AG04449 (cell line): ENCODE measurements at regions not wholly inside any gene's neighbourhood (a gene's known extent, or its start where the extent isn't known, plus 50 kb on each side); places are given as distances from the start of the nearest gene placed in this dataset.
"Not testable (repeated sequence)": the region's sequence is repeated elsewhere in the genome, so short reads cannot be mapped to it uniquely, and the experiment has no call there.

Experiments used
- CTCF ChIA-PET: fragments of 350-600 bp; formaldehyde crosslinking; extraction: SDS; loops from one replicate; lab custom pipeline; 2021; ENCODE audit warnings: antibody characterized with exemption; lab: Yijun Ruan, JAX
- POLR2A ChIA-PET: fragments of 400-600, 350-600 bp; formaldehyde crosslinking; extraction: SDS; loops from one replicate; lab custom pipeline; 2020; ENCODE audit warnings: antibody characterized with exemption, inconsistent platforms; lab: Yijun Ruan, JAX
- DNase-seq: peaks from one replicate; pipeline ENCODE4 v3.0.0-alpha.2; 2010; ENCODE audit warnings: low read depth, low spot score
- H3K4me3 ChIP-seq: 2 replicates; pipeline ENCODE4 v1.5.1; 2011; ENCODE audit warnings: low read depth, mild to moderate bottlenecking, control low read depth, low read length
- CTCF ChIP-seq: IDR thresholded peaks from one replicate; pipeline ENCODE4 v1.5.1; 2011; ENCODE audit warnings: mild to moderate bottlenecking, moderate library complexity, low read length, control low read depth, inconsistent platforms; ENCODE audit not compliant: insufficient read depth; ENCODE audit errors: missing control alignments

DNA sequence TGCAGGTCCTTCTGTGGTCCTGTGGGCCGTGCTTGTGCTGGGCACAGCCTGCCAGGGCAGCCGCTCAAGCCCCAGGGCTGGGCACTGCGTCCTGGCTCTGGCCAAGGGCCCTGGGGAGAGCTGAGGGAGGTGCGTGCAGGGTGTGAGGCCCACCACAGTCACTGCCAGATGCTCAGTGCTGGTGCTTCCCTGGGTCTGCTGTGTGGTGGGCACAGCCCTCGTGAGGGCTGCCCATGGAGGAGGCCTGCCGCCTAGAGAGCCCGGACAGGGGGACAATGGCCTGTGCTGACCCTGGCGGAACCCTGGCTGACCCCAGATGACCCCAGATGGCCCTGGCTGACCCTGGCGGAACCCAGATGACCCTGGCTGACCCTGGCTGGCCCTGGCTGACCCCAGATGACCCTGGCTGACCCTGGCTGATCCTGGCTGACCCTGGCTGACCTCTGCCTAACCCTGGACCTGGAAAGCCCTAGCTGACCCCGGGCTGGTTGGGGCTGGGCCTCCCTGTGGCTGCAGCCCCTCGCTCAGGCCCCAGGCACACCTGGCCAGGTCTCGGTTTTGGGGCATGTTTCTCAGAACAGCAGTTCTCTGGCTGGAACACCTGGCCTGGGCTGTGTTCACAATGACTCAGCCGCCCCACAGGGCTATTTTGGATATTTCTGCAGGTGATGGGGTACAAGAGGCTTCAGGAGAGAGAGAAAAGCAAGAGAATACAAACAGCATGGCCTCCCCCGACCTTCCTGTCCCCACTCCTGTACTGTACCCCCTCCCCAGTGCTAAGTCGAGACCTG, 55.4 kb downstream of the TMEM121 start:
- TF ChIP-seq CTCF = no peak
- no peak for DNase-seq
- H3K4me3 ChIP-seq = no peak overlapping the region
- CTCF ChIA-PET = no interaction called here
- POLR2A ChIA-PET = no interaction called here

GRCh38 chr14:105582639-105583038, 56.3 kb downstream of the TMEM121 start:
- no peak overlapping the region for H3K4me3 ChIP-seq
- ChIA-PET POLR2A (no interaction called here), CTCF (no interaction called here)
- DNase-seq = no peak
- TF ChIP-seq CTCF = no peak

DNA sequence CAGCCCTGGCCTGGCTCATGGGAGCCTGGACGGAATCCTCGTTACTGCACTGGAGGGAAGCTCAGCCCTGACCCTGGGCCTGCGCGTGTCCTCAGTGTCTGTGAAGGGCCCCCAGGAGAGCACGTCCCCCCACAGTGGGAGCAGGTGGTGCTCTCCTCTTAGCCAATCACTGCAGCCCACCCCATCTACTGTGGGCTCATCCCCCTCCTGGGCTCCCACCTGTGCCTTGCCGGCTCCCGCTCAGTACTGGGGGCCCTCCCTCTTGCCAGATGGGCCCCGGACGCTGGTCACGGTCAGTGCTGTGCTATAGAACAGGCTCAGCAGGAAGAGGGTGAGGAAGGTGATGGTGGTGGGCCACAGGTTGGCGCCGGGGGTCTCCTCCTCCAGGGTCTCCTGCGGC, 57.5 kb downstream of the TMEM121 start:
- DNase-seq, CTCF ChIA-PET, POLR2A ChIA-PET, H3K4me3 ChIP-seq: not testable (repeated sequence)

DNA sequence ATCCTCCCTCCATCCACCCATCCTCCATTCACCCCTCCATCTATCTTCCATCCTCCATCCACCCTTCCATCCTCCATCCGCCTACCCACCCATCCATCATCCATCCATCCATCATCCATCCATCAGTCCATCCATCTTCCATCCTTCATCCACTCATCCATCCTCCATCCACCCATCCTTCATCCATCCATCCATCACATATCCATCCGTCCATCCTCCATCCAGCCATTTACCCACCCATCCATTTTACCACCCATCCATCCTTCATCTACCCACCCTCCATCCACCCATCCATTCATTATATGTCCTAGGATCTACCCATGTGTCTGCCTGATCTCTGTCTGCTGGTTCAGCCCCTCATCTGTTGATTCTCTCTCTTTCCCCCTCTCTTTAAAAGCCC, 58.9 kb downstream of the TMEM121 start:
- CTCF ChIA-PET, H3K4me3 ChIP-seq, POLR2A ChIA-PET, DNase-seq: not testable (repeated sequence)

GRCh38 chr14:105585722-105586121, 59.3 kb downstream of the TMEM121 start:
- POLR2A ChIA-PET, H3K4me3 ChIP-seq, CTCF ChIA-PET, DNase-seq: not testable (repeated sequence)

DNA sequence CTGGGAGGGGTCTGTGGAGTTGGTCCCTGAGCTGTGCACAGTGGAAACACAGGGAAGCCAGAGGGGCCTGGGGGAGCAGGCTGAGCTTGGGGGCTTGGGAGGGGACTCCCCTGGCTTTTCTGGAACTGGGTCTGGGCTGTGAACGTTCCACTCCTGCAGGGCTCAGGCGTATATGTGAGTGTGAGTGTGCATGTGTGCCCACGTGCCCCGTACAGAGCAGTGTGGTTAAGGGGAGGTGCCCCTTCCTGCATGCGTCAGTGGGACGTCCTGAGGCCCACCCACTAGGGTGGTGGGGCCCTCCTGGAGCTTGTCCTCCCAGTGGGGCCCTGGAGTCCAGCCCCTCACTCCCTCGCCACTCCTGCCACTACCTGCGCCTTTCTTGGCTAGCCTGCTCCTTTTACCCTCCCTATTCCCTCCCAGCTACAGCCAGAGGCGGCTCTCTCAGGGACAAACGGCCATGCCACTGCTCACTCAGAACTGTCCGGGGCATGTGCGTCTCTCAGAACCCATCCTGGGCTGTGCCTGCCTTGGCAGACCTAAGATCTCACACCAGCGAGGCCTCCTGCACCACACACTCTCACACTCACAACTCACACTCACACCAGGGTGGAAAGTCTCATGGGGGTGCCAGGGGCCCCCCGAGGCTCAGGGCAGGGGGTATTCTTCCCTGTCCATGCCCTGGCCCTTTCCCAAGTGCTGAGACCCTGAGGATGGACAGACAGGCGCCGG, 59.9 kb downstream of the TMEM121 start:
- H3K4me3 ChIP-seq, POLR2A ChIA-PET, DNase-seq: not testable (repeated sequence)

GRCh38 chr14:105587034-105587433, 60.7 kb downstream of the TMEM121 start:
- CTCF ChIA-PET, H3K4me3 ChIP-seq, DNase-seq, POLR2A ChIA-PET: not testable (repeated sequence)

More for the DNA sequence above, 59.9 kb downstream of the TMEM121 start:
- CTCF ChIA-PET = not testable (repeated sequence)

DNA sequence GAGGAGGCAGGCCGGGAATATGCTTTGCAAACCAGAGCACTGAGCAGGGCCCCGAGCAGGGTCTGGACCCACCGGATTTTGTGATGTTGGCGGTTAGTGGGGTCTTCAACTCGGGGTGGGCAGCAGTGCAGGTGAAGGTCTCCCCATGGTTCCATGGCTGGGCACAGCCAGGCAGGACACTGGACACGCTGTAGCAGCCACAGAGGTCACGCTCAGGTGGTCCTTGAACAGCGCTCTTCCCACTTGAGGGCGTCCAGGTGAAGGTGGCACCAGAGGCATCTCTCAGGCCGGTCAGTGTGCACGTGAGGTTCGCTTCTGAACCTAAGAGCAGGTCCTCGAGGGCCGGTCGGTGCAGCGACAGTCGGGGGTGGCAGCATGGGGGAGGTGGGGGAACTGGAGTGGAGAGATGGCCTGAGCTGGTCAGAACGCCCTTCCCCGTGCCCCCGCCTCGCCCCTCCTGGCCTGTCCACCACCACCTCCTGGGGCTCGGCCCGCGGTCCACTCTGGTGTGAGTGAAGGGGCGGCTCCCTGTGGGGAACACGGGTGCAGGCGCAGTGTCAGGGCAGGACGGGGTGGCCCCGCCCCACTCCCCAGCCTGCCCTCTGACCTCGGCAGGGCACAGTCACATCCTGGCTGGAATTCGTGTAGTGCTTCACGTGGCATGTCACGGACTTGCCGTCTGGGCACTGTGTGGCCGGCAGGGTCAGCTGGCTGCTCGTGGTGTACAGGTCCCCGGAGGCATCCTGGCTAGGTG, 61.3 kb downstream of the TMEM121 start:
- DNase-seq, CTCF ChIA-PET, H3K4me3 ChIP-seq, POLR2A ChIA-PET: not testable (repeated sequence)

DNA sequence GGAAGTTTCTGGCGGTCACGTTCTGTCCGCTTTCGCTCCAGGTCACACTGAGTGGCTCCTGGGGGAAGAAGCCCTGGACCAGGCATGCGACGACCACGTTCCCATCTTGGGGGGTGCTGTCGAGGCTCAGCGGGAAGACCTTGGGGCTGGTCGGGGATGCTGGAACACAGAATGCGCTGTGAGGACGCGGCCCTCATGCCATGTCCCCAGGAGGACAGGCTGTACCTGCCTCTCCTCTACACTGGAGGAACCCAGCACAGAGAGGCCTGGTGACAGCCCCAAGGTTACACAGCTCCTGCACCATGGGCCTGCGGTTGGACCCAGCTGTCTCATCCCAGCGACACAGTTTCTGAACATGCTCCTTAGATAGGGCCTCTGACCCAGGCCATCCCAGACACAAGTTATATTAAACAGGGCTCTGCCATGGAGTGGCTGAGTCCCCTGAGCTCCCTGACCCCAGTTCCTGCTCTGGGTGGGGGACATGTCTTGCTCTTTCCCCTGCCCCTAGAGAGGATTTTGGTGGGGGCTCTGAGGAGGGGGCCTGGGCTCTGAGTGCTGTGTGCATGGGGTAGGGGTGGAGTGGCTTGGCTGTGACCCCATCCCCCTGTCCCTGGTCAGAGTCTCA, 62.0 kb downstream of the TMEM121 start:
- CTCF ChIA-PET = no interaction called here

More for the DNA sequence above, 62.0 kb downstream of the TMEM121 start:
- no peak for TF ChIP-seq CTCF
- POLR2A ChIA-PET = no interaction called here
- H3K4me3 ChIP-seq = no peak overlapping the region
- no peak for DNase-seq
